ENCODE measurements at regions not wholly inside any gene's neighbourhood (a gene's known extent, or its start where the extent isn't known, plus 50 kb on each side); places are given as distances from the start of the nearest gene placed in this dataset.
"Not testable (repeated sequence)": the region's sequence is repeated elsewhere in the genome, so short reads cannot be mapped to it uniquely, and the experiment has no call there.

DNA sequence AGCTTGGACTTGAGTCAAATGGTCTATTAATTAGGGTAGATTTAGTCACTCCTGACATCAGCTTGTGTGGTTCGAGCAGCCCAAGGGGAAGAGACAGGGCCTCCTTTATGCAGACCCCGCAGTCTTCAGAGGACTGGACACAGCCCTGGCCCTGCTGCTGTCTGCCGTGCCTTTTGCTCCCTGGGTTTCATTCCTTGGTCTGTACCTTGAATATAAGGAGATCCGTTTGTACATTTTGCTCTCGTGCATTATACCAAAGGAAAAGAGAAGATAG is 119.4 kb upstream of the FAM20C start:
- H3K4me1 ChIP-seq; DNase-seq; H3K4me3 ChIP-seq; H3K27ac ChIP-seq; H3K27me3 ChIP-seq; intact Hi-C loops (cut with DNase I); H3K36me3 ChIP-seq; H3K9me3 ChIP-seq: not testable (repeated sequence)
- peak in 2 of 8 donors; percentile 9 to 10 for ATAC-seq
- WGBS, 2 donors: 33 to 82% methylated on average over 1 of the region's 5 CpGs

DNA sequence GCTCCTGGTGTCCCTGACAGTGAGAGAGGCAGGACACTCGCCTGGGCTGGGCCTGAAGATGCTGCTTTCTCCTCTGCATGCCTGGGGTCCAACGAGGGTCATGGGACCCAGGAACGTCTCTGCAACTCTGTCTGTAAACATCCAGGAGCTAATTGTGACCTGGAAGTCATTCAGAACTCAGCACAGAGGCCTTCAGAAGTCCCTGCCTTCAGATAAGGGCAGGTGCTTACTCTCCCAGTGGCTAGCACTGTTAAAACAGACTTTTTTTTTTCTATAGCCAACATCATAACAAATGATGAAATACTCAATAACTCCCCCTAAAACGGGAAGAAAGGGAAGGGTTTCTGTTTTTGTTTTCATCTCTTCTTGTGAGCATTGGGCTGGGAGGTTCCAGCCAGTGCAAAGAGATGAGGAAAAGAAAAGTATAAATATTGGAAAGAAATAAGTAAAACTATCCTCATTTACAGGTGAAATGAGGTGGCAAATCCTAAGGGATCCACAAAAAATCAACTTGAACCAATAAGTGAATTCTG is 118.3 kb upstream of the FAM20C start:
- H3K4me3 ChIP-seq; H3K4me1 ChIP-seq; H3K36me3 ChIP-seq; ATAC-seq; intact Hi-C loops (cut with DNase I); H3K9me3 ChIP-seq; H3K27ac ChIP-seq; H3K27me3 ChIP-seq; DNase-seq: not testable (repeated sequence)
- 48 to 62% methylated on average over 4 of the region's 4 CpGs for WGBS, 2 donors

DNA sequence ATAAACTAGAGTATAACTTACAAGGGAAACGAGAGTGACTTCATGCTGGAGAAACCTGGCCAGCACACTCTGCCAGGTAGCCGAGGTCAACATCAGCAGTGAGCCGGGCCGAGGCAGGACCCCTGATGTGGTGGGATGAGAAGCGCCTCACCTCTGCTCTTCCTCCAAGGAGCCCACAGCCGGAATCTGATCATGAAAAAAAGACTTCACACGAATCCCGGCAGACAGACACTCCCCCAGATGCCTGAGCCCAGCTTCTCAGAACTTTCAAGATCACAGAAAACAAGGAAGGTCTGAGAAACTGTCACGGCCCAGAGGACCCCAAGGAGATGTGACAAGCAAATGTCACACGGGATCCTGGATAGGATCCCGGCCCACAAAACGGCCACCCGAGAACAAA is 116.9 kb upstream of the FAM20C start:
- H3K4me3 ChIP-seq; H3K36me3 ChIP-seq; intact Hi-C loops (cut with DNase I); ATAC-seq; H3K9me3 ChIP-seq; H3K27me3 ChIP-seq; DNase-seq; H3K27ac ChIP-seq; H3K4me1 ChIP-seq: not testable (repeated sequence)
- WGBS, 2 donors: 75 to 77% methylated on average over 13 of the region's 13 CpGs

DNA sequence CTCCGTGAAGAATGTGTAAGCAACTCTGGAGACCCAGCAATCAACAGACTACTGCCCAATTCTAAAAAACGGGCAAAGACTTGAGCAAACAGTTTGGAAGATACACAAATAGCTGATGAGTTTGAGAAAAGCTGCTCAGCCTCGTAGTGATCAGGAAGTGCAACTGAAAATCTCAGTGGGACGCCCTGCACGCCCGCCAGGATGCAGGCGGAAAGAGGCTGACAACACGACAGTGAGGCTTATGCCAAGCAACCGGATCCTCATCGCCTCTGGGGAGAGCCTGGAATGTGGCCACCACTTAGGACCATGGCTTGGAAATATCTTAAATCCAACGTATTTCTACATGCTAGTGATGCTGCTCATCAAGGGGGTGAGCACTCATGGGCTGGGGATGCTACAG is 116.2 kb upstream of the FAM20C start:
- H3K36me3 ChIP-seq; H3K9me3 ChIP-seq; H3K27me3 ChIP-seq; H3K4me3 ChIP-seq; ATAC-seq; H3K27ac ChIP-seq; H3K4me1 ChIP-seq; DNase-seq; intact Hi-C loops (cut with DNase I): not testable (repeated sequence)
- WGBS, 2 donors: 49% methylated on average over 8 of the region's 11 CpGs; no CpG with 5 or more reads in 1 of the 2 donors

GRCh38 chr7:76829-77395 is 115.5 kb upstream of the FAM20C start:
- DNase-seq; H3K4me1 ChIP-seq; H3K9me3 ChIP-seq; H3K36me3 ChIP-seq; ATAC-seq; H3K4me3 ChIP-seq; H3K27ac ChIP-seq; intact Hi-C loops (cut with DNase I): not testable (repeated sequence)
- H3K27me3 ChIP-seq: peaks cover 0 to 11% (median 4%) of the 10 kb centered on the region in 7 donors
- WGBS, 2 donors: 32 to 48% methylated on average over 7 to 10 of the region's 11 CpGs

DNA sequence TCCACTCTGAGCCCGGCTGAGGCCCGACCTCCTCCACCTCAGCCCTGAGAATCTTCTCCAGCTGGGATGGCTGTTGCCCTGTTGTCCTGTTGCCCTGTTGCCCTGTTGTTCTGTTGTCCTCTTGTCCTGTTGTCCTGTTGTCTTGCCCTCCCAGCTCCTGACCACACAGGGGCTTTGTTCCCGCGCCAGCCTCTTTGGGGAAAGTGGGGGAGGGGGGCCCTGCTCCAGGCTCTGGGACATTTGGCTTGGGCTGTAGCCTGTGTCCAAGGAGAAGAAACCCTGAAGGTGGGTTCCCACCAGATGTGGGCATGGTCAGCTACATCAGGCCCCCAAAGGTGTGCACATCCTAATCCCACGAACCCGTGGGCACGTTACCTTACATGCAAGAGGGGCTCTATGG is 113.5 kb upstream of the FAM20C start:
- WGBS, 2 donors: 93 to 94% methylated on average over 5 of the region's 7 CpGs
- ATAC-seq; H3K36me3 ChIP-seq; H3K9me3 ChIP-seq; H3K4me3 ChIP-seq; H3K4me1 ChIP-seq; DNase-seq; H3K27ac ChIP-seq; intact Hi-C loops (cut with DNase I): not testable (repeated sequence)
- peaks cover 0 to 22% (median 9%) of the 10 kb centered on the region in 7 donors for H3K27me3 ChIP-seq

GRCh38 chr7:79400-80055 is 112.8 kb upstream of the FAM20C start:
- H3K9me3 ChIP-seq; H3K36me3 ChIP-seq; H3K4me1 ChIP-seq; ATAC-seq; intact Hi-C loops (cut with DNase I); H3K4me3 ChIP-seq; DNase-seq; H3K27ac ChIP-seq: not testable (repeated sequence)
- 78 to 81% methylated on average over 12 of the region's 15 CpGs for WGBS, 2 donors
- peaks cover 0 to 22% (median 9%) of the 10 kb centered on the region in 7 donors for H3K27me3 ChIP-seq
